HEK293T (cell line): ENCODE measurements at regions not wholly inside any gene's neighbourhood (a gene's known extent, or its start where the extent isn't known, plus 50 kb on each side); places are given as distances from the start of the nearest gene placed in this dataset.

Experiments used
- CTCF ChIA-PET: fragments of 350-600 bp; formaldehyde crosslinking; extraction: SDS; loops from one replicate; lab custom pipeline; 2021; ENCODE audit warnings: antibody characterized with exemption, inconsistent platforms; lab: Yijun Ruan, JAX
- POLR2A ChIA-PET: fragments of 350-600 bp; formaldehyde crosslinking; extraction: SDS; loops from one replicate; lab custom pipeline; 2020; ENCODE audit warnings: antibody characterized with exemption, inconsistent platforms; lab: Yijun Ruan, JAX
- DNase-seq: peaks from one replicate; pipeline ENCODE4 v3.0.0; 2012; ENCODE audit warnings: mixed read lengths; ENCODE audit errors: extremely low spot score
- ARNT ChIP-seq: fragments of 450-650 bp; IDR thresholded peaks from 2 replicates; pipeline ENCODE4 v1.6.1; 2017; ENCODE audit warnings: mild to moderate bottlenecking
- BHLHE40 ChIP-seq: fragments of 450-650 bp; IDR thresholded peaks from 2 replicates; pipeline ENCODE4 v1.6.1; 2016; ENCODE audit warnings: mild to moderate bottlenecking, moderate library complexity, borderline replicate concordance
- CTBP1 ChIP-seq: fragments of 450-650 bp; IDR thresholded peaks from 2 replicates; pipeline ENCODE4 v1.6.1; 2016; ENCODE audit warnings: borderline replicate concordance
- ELF4 ChIP-seq: fragments of 450-650 bp; IDR thresholded peaks from 2 replicates; pipeline ENCODE4 v1.6.1; 2017; ENCODE audit warnings: antibody characterized with exemption
- FOXA1 ChIP-seq: fragments of 450-650 bp; IDR thresholded peaks from 2 replicates; pipeline ENCODE4 v1.6.1; 2016; ENCODE audit warnings: mild to moderate bottlenecking
- FOXK2 ChIP-seq: fragments of 450-650 bp; IDR thresholded peaks from 2 replicates; pipeline ENCODE4 v1.6.1; 2016; ENCODE audit warnings: mild to moderate bottlenecking
- FOXM1 ChIP-seq: fragments of 450-650 bp; IDR thresholded peaks from 2 replicates; pipeline ENCODE4 v1.6.1; 2017; ENCODE audit warnings: mild to moderate bottlenecking, borderline replicate concordance
- HDGF ChIP-seq: fragments of 450-650 bp; IDR thresholded peaks from 2 replicates; pipeline ENCODE4 v1.6.1; 2017; ENCODE audit warnings: antibody characterized with exemption, borderline replicate concordance
- L3MBTL2 ChIP-seq: fragments of 450-650 bp; conservative IDR thresholded peaks from 2 replicates; pipeline ENCODE4 v1.6.1; 2016; ENCODE audit warnings: mild to moderate bottlenecking
- LEF1 ChIP-seq: fragments of 450-650 bp; IDR thresholded peaks from 2 replicates; pipeline ENCODE4 v1.6.1; 2017; ENCODE audit warnings: mild to moderate bottlenecking, borderline replicate concordance
- NFRKB ChIP-seq: fragments of 450-650 bp; IDR thresholded peaks from 2 replicates; pipeline ENCODE4 v1.6.1; 2016; ENCODE audit warnings: mild to moderate bottlenecking, moderate library complexity
- SP1 ChIP-seq: fragments of 450-650 bp; IDR thresholded peaks from 2 replicates; pipeline ENCODE4 v1.6.1; 2017
- SUZ12 ChIP-seq: fragments of 450-650 bp; IDR thresholded peaks from 2 replicates; pipeline ENCODE4 v1.6.1; 2016; ENCODE audit warnings: mild to moderate bottlenecking
- TARDBP ChIP-seq: fragments of 450-650 bp; IDR thresholded peaks from 2 replicates; pipeline ENCODE4 v1.6.1; 2016
- ZNF384 ChIP-seq: fragments of 450-650 bp; IDR thresholded peaks from 2 replicates; pipeline ENCODE4 v1.6.1; 2016
- TF ChIP-seq, protein P1 (sequence below): fragments of 450-650 bp; IDR thresholded peaks from 2 replicates; pipeline ENCODE4 v1.6.1; 2016

GRCh38 chr6:170137911-170138910 is 152.7 kb downstream of the DLL1 start:
- POLR2A ChIA-PET: no interaction called here
- CTCF ChIA-PET: no interaction called here
- no peak for DNase-seq
- TF ChIP-seq LEF1: no peak
- no peak for TF ChIP-seq NFRKB

- POLR2A ChIA-PET: no interaction called here
- CTCF ChIA-PET: no interaction called here
- no peak for DNase-seq
- TF ChIP-seq TARDBP (no peak), ZNF384 (no peak)
These were observed 153.5 kb downstream of the DLL1 start for GRCh38 chr6:170137176-170137891.

DNA sequence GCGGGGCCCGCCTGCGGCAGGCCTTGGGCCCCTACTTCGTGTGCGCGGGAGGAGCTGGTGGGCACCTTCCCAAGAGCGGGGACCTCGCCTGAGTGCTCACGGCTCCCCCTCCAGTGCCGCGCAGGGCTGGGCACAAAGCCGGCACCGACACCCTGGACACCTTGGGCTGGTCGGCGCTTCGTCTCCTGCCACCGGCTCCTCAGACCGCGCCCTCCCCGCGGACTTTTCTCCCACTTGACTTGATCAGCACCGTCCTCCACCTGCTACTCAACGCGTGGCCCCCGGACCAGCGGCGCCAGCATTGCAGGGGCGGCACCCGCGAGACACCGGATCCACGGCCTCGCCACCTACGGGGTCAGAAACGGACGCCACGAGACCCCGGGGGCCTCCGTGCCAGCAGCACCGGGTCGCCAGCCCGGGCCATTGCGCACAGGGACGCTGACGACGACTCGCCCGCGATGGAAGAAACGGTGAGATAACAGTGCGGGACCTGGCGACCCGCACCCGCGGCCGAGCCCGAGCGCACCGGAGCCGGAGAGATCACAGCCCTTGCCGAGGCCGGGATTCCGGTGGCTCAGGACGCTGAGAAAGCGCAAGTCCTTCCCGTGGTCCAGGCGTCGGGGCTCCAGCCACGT is 154.2 kb downstream of the DLL1 start:
- POLR2A ChIA-PET: no interaction called here
- TF ChIP-seq SUZ12 (no peak), TARDBP (no peak), BHLHE40 (no peak), HDGF (no peak), LEF1 (no peak), ARNT (no peak), NFRKB (no peak), L3MBTL2 (no peak), SP1 (no peak), FOXM1 (no peak), ELF4 (no peak), CTBP1 (no peak), FOXA1 (no peak)
- TF ChIP-seq, protein P1, sequence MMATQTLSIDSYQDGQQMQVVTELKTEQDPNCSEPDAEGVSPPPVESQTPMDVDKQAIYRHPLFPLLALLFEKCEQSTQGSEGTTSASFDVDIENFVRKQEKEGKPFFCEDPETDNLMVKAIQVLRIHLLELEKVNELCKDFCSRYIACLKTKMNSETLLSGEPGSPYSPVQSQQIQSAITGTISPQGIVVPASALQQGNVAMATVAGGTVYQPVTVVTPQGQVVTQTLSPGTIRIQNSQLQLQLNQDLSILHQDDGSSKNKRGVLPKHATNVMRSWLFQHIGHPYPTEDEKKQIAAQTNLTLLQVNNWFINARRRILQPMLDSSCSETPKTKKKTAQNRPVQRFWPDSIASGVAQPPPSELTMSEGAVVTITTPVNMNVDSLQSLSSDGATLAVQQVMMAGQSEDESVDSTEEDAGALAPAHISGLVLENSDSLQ: no peak
- CTCF ChIA-PET: no interaction called here
- DNase-seq: no peak

DNA sequence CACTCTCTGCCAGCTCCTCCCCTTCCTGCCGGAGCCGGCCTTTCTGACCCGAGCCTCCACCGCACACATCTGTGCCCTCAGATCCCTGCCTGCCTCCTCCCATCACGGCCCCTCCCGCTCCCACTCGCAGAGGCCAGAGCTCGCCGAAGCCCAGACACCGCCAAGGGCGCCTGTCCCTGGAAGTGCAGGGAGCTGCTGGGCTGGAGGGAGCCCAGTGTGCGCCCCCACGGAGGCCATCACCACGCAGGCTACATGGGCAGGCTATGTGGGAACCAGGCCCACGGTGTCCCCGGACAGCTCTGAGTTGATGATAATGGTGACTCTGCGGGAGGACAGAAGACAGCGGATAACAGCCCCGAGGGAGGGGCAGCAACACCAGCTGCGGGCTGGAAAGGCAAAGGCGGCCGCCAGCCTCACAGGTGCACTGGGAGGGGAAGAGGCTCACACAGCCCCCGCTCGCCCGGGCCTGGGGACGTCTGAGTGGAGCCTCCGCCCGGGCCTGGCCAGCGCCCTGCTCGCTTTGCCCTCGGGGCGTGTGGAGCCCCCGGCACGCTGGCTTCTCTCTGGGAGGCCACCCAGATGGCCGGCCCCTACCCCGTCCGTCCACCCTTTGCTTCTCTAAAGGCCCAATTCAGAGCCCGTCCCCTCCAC is 154.9 kb downstream of the DLL1 start:
- TF ChIP-seq BHLHE40 (no peak), SUZ12 (no peak), FOXA1 (no peak), NFRKB (no peak), SP1 (no peak), LEF1 (no peak), FOXM1 (no peak), ARNT (no peak), L3MBTL2 (no peak), TARDBP (no peak), FOXK2 (no peak)
- DNase-seq: no peak
- CTCF ChIA-PET: no interaction called here
- POLR2A ChIA-PET: no interaction called here

GRCh38 chr6:170135461-170135820 is 155.4 kb downstream of the DLL1 start:
- ChIA-PET POLR2A (no interaction called here), CTCF (no interaction called here)
- TF ChIP-seq ELF4 (no peak), FOXM1 (no peak), FOXA1 (no peak), ARNT (no peak), L3MBTL2 (no peak), HDGF (no peak), NFRKB (no peak), LEF1 (no peak), TARDBP (no peak), FOXK2 (no peak)
- TF ChIP-seq, protein P1: no peak
- no peak for DNase-seq

GRCh38 chr6:170134471-170135440 is 156.1 kb downstream of the DLL1 start:
- POLR2A ChIA-PET: no interaction called here
- DNase-seq: no peak
- TF ChIP-seq ZNF384: no peak
- no peak for TF ChIP-seq HDGF
- no peak for TF ChIP-seq BHLHE40
- TF ChIP-seq FOXA1: no peak
- no peak for TF ChIP-seq TARDBP
- TF ChIP-seq FOXK2: no peak
- CTCF ChIA-PET: no interaction called here
